GM19467 (cell line): ENCODE measurements at regions not wholly inside any gene's neighbourhood (a gene's known extent, or its start where the extent isn't known, plus 50 kb on each side); places are given as distances from the start of the nearest gene placed in this dataset.
"Not testable (repeated sequence)": the region's sequence is repeated elsewhere in the genome, so short reads cannot be mapped to it uniquely, and the experiment has no call there.

Source experiments
- ATAC-seq: cut with Tn5 transposase; IDR thresholded peaks from one replicate; pipeline ENCODE4 v1.9.1; 2021; ENCODE audit warnings: mild to moderate bottlenecking, moderate library complexity; ENCODE audit not compliant: unreplicated experiment

DNA sequence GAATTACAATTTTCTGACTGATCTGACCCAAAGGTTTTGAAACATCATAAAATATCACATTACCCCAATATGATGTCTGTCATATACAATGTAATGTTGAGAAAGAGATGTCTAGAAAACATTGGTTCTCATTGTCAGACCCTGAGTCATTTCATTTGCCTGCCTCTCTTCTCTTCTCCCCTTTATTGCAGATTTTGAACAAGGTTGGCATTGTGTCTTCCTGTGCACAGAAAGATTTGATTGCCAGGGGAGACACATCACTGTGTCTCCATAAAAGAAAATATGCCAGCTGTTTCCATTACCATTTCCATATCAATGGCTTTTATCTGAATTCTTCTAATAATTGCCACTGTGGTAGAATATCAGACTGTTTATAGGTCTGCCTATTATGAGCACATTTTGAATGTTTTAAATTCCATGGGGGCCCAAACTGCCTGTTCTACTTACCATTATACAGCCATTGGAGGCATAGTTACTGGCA, 65.6 kb downstream of the IFI44 start:
- ATAC-seq: no peak

DNA sequence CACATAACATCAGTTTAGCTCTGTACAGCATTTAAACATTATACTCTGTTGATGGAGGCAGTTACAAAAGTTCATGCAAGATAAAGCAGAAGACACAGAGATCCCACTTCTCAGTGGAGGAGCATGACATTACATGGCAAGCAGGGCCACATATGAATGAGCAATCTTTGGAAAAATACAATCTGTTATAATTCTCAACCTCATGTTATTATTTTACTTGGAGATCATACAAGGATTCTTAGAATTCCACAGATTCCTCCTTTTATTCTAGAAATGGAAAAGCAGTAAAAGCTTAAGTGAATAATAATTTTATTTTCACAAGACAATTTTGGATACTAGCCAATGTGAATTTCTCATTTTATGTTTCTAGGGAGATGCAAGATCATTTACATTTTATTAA, 66.6 kb downstream of the IFI44 start:
- ATAC-seq: no peak

DNA sequence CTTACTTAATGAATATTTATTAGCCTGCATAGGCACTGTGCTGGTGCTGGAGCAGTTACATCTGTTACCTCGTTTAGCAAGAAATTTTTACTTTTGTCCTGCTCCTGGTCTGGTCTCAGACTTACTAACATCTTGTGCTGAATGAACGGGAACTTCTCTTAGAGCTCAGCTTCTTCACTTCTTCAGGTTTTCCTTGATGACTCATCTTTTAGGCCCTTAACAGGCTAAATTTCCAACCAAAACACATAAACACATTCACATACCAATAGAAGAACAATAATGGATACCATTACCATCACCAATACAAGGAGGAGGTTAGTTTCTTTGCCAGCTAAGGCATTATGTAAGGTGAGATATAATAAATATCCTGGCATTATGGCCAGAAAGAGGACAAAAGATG, 68.9 kb downstream of the IFI44 start:
- no peak for ATAC-seq

DNA sequence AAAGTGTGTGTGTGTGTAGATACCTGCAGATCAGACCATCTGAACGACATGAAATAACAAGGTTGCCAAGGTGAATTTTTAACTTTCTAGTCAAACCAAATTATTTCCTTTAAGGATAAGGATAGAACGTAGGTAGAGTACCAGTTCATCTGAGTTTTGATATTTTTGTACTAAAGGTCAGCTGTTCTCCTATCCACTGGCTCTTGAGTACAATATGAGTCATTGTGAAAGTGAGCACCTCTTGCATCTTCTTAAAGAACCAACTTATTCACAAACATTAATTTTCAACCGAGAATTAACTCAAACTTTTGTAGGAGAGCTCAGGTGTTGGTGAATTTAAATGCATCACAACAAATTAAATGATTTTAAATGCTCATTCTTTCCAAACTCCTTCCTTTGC, 71.5 kb downstream of the IFI44 start:
- ATAC-seq: no peak

DNA sequence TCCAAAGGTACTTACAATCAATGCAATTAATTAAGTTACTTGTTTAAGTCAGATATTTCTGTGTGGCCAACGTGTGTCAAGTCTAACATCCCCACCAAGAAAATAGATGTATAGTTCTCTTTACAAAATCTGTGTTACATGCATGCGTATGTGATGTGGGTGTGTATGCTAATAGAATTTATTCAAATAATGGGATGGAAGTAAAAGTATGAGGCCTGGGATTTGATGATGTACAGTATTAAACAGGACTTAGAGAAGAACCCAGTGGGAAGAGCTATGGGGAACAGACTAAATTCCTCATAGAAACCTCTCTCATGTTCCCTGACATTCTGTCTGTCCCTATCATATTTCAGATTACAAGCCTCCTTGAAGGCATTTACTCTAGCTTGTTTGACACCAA, 72.5 kb downstream of the IFI44 start:
- ATAC-seq: no peak

DNA sequence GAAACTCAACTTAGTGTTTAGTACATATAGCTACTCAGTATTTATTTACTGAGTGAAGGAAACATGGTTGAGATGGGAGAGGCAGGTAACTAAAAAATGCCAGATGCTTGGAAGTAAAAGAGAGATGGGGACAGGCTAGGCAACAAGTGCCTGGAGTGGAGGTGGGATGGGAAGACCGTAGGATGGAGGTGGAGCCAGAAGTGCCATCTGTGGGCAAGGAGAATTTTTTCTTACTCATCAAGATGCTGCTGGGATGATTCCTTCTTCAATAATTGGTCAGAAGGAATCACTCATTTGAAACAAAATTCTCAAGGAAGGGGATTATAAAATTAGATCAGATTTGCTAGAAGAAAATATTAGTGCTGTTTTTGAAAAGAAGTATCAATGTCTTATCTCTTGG, 72.9 kb downstream of the IFI44 start:
- no peak for ATAC-seq

DNA sequence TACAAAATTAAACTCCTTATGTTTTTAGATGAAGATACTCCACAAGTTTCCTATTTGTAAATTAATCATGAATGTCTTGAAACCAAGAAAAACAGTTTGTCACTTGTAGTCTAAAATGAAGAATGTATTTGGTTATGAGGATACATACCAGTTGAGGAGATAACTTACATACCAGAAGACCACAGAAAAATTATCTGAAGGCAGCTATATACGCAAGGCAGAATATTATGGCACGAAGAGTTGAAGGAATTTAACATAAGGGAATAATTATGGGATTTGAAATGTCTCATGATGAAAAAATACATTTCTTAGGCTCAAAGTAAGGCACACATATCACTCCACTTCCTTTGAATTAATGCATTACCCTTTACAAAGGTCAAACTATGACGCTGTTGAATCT, 73.3 kb downstream of the IFI44 start:
- no peak for ATAC-seq

DNA sequence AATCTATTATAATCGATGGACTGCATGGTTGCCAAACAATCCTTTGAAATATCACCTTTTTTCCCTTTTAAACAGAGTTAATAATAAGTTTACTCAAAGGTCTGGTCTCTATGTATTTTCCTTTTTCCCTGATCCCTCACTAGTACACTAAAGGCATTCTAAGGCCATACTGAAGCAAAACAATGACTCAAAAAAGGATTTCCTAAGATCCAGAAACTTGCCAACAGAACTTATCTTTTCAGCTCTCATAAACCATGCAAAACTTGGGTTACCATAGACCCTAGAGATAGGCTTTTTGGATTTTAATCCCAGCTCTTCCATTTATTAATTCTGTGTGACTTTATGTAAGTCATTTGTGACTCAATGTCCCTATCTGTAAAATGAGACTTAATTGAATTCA, 77.1 kb downstream of the IFI44 start:
- ATAC-seq: no peak

DNA sequence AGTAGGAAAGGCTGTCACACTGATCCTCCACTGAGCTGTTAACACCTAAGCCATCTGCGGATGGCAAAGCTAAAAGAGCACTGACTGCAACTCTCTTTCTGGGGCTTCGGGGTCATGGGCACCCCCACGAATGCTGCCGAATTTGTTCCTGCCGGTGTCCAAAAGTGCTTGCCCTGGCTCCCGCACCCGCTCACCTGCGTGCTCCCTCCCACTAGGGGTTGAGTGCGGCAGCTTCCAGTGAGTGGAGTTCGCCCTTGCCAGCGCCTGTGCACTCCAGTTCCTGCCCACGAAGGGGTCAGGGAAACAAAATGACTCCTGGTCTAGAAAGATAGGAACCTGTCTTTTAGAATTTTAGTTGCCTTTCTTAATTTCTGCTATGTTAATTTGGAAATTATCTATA, 78.7 kb downstream of the IFI44 start:
- ATAC-seq: no peak

DNA sequence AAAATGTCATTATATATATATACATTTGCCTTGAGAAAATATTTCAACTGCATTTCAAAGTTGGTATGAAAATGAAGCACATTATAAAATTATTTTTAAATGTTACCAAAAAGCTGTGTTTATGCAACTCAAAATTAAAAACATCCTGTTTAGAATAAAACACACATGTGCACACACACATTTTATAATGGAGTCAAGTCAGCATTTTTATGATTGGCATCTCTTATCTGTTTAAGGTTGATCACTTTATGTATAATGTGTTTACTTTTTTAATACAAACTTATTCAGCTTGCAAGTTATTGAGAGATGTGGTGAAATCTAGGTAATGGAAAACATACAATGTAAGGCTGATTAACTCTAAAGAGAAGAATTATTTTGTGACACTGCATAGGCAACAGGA, 80.4 kb downstream of the IFI44 start:
- ATAC-seq: no peak

DNA sequence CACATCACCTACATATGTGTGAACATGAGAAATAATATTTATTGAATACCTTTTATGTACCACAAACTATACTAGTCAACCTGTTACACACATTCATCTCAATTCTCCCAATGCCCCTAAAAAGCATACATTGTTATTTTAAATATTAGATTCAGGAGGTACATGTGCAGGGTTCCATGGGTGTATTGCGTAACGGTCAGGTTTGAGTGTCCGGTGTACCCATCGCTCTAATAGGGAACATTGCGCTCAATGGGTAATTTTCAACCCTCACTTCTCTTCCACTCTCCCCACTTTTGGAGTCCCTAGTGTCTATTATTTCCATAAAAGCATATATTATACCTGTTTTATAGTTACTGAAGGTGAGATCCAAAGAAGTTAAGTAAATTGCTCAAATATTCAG, 82.0 kb downstream of the IFI44 start:
- no peak for ATAC-seq

DNA sequence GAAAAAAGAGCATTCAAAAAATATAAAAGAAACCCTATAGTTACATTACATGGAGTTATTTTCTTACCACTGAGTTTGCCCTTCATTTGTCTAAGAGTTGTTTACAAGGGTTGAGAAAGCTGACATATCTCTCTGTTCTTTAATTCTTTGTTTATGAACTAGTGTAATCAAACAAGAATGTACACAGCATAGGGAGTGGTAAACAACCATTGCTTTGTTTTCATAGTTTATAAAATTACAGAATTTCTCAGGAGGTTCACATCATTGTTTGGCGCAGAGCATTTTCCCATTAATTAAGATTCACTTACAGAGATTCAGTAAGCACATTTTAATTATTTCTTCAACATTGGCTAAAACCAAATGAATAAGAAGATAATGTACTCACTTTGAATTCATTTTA, 87.6 kb downstream of the IFI44 start:
- ATAC-seq: no peak

DNA sequence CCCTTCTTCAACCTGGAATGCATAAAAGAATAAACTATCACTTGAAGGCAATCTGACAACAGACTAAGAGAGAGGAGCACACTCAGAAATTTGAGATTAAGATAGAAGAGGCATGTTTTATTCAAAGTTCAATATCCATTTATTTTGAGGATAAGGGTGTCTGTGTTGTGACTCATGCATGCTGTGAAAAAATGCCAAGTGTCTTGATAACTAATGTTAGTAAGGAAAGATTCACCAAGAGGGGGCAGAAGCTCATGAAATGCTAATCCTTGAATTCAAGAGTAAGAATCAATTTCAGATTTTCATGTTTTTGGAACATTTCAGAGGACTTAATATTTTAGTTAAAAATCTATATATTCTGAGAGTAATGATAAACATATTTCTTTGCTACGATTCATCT, 94.0 kb downstream of the IFI44 start:
- no peak for ATAC-seq

DNA sequence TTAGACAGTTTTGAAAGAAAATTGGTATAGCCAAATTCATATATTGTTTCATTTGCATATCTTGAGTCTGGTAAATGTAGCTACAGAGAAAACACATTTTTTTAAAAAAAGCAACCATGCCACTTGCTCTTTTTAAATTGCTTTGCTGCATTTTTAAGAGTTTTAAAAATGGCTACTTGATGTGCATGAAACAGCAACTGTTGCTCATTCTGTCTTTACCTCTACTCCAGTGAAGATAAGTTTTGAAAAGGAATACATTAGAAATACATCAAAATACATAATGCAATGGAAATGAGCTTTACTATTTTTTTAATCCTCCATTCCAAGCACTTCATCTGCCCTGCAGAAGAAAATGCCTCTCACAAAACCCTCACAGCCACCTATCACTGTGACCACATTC, 95.5 kb downstream of the IFI44 start:
- ATAC-seq: no peak

DNA sequence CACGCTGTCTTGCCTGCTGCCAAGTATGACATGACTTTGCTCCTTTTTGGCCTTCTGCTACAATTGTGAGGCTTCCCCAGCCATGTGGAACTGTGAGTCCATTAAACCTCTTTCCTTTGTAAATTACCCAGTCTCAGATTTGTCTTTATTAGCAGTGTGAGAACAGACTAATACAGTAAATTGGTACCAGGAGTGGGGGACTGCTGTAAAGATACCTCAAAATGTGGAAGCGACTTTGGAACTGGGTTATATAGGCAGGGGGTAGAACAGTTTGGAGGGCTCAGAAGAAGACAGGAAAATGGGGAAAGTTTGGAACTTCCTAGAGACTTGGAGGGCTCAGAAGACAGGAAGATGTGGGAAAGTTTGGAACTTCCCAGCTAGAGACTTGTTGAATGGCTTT, 104.0 kb downstream of the IFI44 start:
- ATAC-seq: not testable (repeated sequence)

DNA sequence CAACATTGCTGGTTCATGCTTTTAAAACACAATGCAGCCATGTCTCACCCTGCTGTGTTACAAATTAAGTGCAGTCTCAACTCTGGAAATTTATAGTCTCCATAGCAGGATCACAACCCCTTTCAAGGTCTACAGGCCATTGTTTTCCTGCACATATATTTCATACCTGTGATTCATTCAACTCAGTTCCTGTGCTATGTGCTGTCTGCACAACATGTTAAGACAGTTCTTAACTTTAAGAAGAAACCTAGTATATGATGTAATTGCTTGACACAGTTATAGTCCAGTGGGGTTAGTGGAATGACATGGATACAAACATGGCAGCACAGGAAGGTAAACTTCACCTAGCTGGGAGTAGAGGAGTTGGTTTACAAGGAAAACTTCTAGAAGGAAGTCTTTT, 106.4 kb downstream of the IFI44 start:
- no peak for ATAC-seq

DNA sequence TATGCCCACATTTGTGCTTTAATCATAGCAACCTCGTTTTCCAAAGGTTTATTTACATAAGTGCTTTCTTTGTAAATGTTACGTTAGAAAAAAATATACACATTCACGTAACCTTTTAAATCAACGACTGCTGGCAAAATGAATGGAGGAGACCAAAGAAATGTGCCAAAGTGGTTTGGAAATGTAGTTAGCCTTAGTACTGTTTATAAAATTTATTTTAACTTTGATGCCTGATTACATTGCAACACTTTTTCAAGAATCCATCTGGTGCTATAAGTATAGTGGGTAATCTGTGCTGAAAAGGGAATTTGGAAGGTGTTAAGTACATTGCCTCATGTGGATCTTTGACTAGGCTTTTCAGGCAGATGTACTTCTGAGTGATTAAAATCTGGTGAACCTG, 108.9 kb downstream of the IFI44 start:
- ATAC-seq: no peak

DNA sequence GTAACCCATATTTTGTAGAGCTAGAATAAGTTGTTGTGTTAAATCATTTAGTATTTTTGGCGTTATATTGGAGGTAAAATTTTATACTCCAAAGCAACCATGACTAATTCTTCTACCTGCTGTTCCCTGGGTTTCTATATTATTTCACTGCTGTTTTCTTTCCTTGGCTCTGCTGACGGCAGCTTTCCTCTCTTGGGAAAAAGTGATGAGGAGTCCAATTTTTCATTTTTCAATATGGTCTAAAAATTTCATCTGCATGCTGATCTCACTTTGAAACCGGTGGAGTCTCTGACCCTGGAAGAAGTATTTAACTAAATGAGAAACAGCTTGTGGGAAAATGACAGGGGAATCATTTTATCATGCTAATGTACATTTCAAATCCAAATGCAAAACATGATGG, 110.2 kb downstream of the IFI44 start:
- ATAC-seq: no peak

DNA sequence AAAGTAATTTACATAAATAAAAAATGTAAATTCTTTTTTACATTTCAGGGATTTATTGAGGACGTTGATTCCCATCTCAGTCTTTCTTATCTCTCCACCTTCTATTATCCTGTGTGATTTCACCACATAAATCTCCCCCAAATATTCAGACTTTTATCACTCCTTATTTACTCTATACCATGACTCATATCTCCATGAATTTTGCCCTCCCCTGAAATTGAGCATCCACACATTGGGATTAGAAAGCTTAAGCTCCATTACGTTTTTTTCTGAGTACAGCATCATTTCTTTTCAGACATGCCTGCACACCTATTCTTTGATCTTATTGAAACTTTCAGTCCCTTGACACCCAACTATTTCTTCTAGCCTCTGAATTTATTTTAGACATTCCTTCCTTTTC, 111.2 kb downstream of the IFI44 start:
- ATAC-seq: no peak

DNA sequence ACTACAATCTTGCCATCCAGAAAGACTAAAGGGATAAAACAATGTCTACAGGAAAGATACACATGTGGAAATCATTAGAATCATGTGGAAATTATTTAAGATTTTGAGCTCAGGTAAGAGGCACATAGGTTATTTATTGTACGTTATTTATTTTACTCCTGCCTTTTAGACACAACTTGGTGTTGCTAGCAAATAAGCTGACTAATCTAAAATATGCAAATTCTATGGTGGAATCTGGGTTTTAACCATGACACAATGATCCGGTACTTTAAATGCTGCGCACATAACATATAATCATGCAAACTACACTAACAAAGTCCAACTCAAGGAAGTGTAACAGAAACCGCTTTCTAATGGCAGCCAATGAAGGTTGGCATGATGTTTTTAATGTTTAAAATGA, 112.5 kb downstream of the IFI44 start:
- no peak for ATAC-seq

DNA sequence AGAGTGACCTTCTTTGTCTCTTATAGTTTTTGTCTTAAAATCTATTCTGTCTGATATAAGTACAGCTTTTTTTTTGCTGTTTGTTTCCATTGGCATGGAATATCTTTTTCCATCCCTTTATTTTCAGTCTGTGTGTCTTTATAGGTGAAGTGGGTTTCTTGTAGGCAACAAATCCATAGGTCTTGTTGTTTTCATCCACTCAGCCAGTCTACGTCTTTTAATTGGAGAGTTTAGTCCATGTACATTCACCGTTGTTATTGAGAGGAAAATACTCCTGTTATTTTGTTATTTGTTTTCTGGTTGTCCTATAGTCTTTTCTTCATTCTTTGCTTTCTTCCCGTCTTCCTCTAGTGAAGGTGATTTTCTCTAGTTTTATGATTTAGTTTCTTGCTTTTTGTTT, 115.9 kb downstream of the IFI44 start:
- ATAC-seq: no peak

DNA sequence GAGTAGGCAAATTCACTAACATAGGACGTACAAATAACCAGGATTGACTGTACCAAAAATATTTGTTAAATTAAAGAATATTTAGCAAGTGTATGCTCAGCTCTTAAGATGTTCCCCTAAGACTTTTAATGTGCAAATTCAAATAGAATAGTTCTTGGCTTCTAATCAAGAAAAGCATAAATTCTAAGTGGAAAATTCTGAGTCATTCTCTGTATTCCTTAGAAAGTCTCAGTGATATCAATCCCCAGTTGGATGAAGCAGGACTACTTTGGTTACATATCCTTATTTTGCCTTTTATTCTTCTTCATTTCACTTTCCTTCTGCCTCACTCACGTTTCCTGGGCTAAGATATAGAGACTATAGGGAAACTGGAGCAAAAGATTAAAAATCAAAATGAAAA, 130.2 kb downstream of the IFI44 start:
- ATAC-seq: no peak

DNA sequence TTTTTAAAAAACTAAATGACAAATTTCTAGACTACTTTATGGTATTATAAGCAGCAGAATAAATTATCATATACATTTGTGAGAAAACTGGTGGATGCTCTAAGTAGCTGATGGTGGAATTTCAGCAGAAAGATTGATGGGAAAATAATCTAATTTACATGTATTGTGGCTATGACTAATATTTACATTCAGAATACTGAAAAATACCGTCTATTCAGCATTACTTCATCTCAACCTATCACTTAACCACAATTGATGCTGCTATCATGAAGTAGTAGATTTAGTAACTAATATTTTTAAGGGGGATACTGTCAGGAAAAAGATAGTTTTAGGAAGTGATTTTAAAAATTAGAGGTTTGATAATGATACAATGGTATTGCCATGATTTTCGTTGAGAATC, 137.9 kb downstream of the IFI44 start:
- no peak for ATAC-seq

DNA sequence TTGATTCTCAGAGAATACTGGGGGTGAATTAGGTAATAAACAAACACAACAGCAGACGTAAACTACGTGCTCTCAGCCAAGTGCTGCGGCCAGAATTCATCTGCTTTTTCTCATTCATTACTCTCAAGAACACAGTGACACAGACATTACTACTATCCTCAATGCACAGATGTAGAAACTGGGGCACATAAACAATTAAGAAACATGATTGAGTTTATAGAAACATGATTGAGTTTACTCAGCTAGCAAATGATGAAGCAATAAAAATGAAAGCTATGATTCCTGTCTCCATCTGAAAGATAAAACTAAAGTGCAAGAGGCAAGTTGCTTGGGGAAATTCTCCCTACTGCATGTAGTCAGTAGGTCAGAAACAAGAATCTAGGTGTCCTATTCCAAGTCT, 140.5 kb downstream of the IFI44 start:
- no peak for ATAC-seq
